Panc1 (cell line): ENCODE measurements at regions not wholly inside any gene's neighbourhood (a gene's known extent, or its start where the extent isn't known, plus 50 kb on each side); places are given as distances from the start of the nearest gene placed in this dataset.

Source experiments
- CTCF ChIP-seq: fragments of 450-650 bp; IDR thresholded peaks from 2 replicates; pipeline ENCODE4 v1.5.1; 2017; ENCODE audit warnings: mild to moderate bottlenecking
- POLR2AphosphoS5 ChIP-seq: IDR thresholded peaks from 2 replicates; pipeline ENCODE4 v1.6.1; 2012; ENCODE audit warnings: mild to moderate bottlenecking, low read depth, low read length, moderate library complexity
- SIN3A ChIP-seq: IDR thresholded peaks from 2 replicates; pipeline ENCODE4 v1.6.1; 2012; ENCODE audit warnings: low read depth, mild to moderate bottlenecking, low read length, moderate library complexity, borderline replicate concordance; ENCODE audit not compliant: insufficient read depth

- no peak for TF ChIP-seq CTCF
- no peak for TF ChIP-seq SIN3A
- TF ChIP-seq POLR2AphosphoS5, result no peak
Observed at GRCh38 chr6:141057761-141058160, 1075.0 kb upstream of the GJE1 start.
